ENCODE measurements at regions not wholly inside any gene's neighbourhood (a gene's known extent, or its start where the extent isn't known, plus 50 kb on each side); places are given as distances from the start of the nearest gene placed in this dataset.
"Not testable (repeated sequence)": the region's sequence is repeated elsewhere in the genome, so short reads cannot be mapped to it uniquely, and the experiment has no call there.

GRCh38 chr17:70321352-70321751 lies 152.0 kb downstream of the KCNJ2 start:
- no peak for DNase-seq (ENCODE audit: low read depth)

GRCh38 chr17:70323269-70323668 lies 153.9 kb downstream of the KCNJ2 start:
- DNase-seq (ENCODE audit: low read depth): no peak

- no peak for DNase-seq (ENCODE audit: low read depth)
Observed at GRCh38 chr17:70324031-70324430, 154.7 kb downstream of the KCNJ2 start.

- DNase-seq (ENCODE audit: low read depth): no peak
Observed at GRCh38 chr17:70327279-70327678, 157.9 kb downstream of the KCNJ2 start.

GRCh38 chr17:70327723-70328122 lies 158.4 kb downstream of the KCNJ2 start:
- no peak for DNase-seq (ENCODE audit: low read depth)

- DNase-seq (ENCODE audit: low read depth): no peak
Observed at GRCh38 chr17:70329721-70330120, 160.4 kb downstream of the KCNJ2 start.

GRCh38 chr17:70331066-70331465 lies 161.7 kb downstream of the KCNJ2 start:
- DNase-seq (ENCODE audit: low read depth): not testable (repeated sequence)

GRCh38 chr17:70332356-70333210 lies 163.3 kb downstream of the KCNJ2 start:
- no peak for DNase-seq (ENCODE audit: low read depth)

- DNase-seq (ENCODE audit: low read depth): no peak
Observed at GRCh38 chr17:70336411-70336810, 167.1 kb downstream of the KCNJ2 start.

- DNase-seq (ENCODE audit: low read depth): no peak
Observed at GRCh38 chr17:70338946-70339354, 169.6 kb downstream of the KCNJ2 start.

GRCh38 chr17:70343114-70343513 lies 173.8 kb downstream of the KCNJ2 start:
- DNase-seq (ENCODE audit: low read depth): no peak

- no peak for DNase-seq (ENCODE audit: low read depth)
Observed at GRCh38 chr17:70344386-70345060, 175.2 kb downstream of the KCNJ2 start.

GRCh38 chr17:70345061-70345460 lies 175.7 kb downstream of the KCNJ2 start:
- no peak for DNase-seq (ENCODE audit: low read depth)

- no peak for DNase-seq (ENCODE audit: low read depth)
Observed at GRCh38 chr17:70352834-70353233, 183.5 kb downstream of the KCNJ2 start.

GRCh38 chr17:70353408-70354092 lies 184.2 kb downstream of the KCNJ2 start:
- no peak for DNase-seq (ENCODE audit: low read depth)

- DNase-seq (ENCODE audit: low read depth): no peak
Observed at GRCh38 chr17:70355185-70355584, 185.9 kb downstream of the KCNJ2 start.

- DNase-seq (ENCODE audit: low read depth): no peak
Observed at GRCh38 chr17:70357190-70357589, 187.9 kb downstream of the KCNJ2 start.

GRCh38 chr17:70365091-70365583 lies 195.8 kb downstream of the KCNJ2 start:
- no peak for DNase-seq (ENCODE audit: low read depth)

GRCh38 chr17:70366386-70366785 lies 197.1 kb downstream of the KCNJ2 start:
- no peak for DNase-seq (ENCODE audit: low read depth)

- no peak for DNase-seq (ENCODE audit: low read depth)
Observed at GRCh38 chr17:70368011-70368410, 198.7 kb downstream of the KCNJ2 start.

- no peak for DNase-seq (ENCODE audit: low read depth)
Observed at GRCh38 chr17:70369391-70369790, 200.1 kb downstream of the KCNJ2 start.

- DNase-seq (ENCODE audit: low read depth): no peak
Observed at GRCh38 chr17:70370816-70371215, 201.5 kb downstream of the KCNJ2 start.

- DNase-seq (ENCODE audit: low read depth): no peak
Observed at GRCh38 chr17:70373369-70373768, 204.0 kb downstream of the KCNJ2 start.
